Activated naive CD4-positive, alpha-beta T cell treated with anti-CD3 and anti-CD28 coated beads, Interleukin-2, amount 10 ng/mL, durations not matched to agents 7 days and 5 days (primary cell): ENCODE measurements at regions not wholly inside any gene's neighbourhood (a gene's known extent, or its start where the extent isn't known, plus 50 kb on each side); places are given as distances from the start of the nearest gene placed in this dataset.

Experiments used
- CTCF ChIA-PET: fragments of 350-600 bp; sonication (Branson Sonifier 250); formaldehyde crosslinking; loops from one replicate; lab custom pipeline; 2021; ENCODE audit warnings: antibody characterized with exemption; lab: Charles Lee
- DNase-seq: peaks from one replicate; pipeline ENCODE4 v3.0.0-alpha.2; 2020
- H3K27ac Mint-ChIP-seq: one replicate; pipeline ENCODE4 v1.8.0; 2021; ENCODE audit warnings: mild to moderate bottlenecking, moderate library complexity, mixed read lengths
- H3K27me3 Mint-ChIP-seq: one replicate; pipeline ENCODE4 v1.8.0; 2021; ENCODE audit warnings: mild to moderate bottlenecking, mixed read lengths
- H3K36me3 Mint-ChIP-seq: one replicate; pipeline ENCODE4 v1.8.0; 2021; ENCODE audit warnings: mixed read lengths
- H3K4me1 Mint-ChIP-seq: one replicate; pipeline ENCODE4 v1.8.0; 2021; ENCODE audit warnings: mixed read lengths
- H3K4me3 Mint-ChIP-seq: one replicate; pipeline ENCODE4 v1.8.0; 2021; ENCODE audit warnings: mild to moderate bottlenecking, moderate library complexity, mixed read lengths
- H3K9me3 Mint-ChIP-seq: one replicate; pipeline ENCODE4 v1.8.0; 2021; ENCODE audit warnings: mixed read lengths

DNA sequence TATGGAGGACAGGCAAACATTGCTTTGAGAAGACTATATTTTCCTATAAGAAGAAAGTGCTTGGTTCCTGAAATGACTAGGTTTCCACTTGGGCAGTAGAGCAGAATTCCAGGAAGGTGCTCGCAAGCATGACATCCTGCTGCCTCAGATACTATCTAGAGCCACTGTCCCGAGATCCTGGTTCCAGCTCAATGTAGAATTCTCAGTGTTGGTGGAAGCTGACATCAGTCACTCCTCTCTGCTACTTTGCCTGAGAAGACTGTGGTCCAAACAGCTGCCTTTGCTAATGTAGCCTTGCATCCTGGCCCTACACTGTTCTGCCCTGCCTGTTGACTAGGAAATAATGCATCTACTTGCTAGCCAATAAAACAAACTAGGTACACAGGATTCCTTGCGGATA, 50.0 kb upstream of the ITGA6 start:
- peaks cover 5% of the 10 kb centered on the region for H3K9me3 Mint-ChIP-seq
- DNase-seq, result no peak
- peaks cover 3% of the 10 kb centered on the region for H3K36me3 Mint-ChIP-seq
- H3K27me3 Mint-ChIP-seq, result peaks cover 18% of the 10 kb centered on the region
- no peak overlapping the region for H3K4me3 Mint-ChIP-seq
- H3K27ac Mint-ChIP-seq, result no peak overlapping the region
- CTCF ChIA-PET, result no interaction called here
- no peaks in the 10 kb centered on the region for H3K4me1 Mint-ChIP-seq
